Naive thymus-derived CD4-positive, alpha-beta T cell (primary cell): ENCODE measurements at regions not wholly inside any gene's neighbourhood (a gene's known extent, or its start where the extent isn't known, plus 50 kb on each side); places are given as distances from the start of the nearest gene placed in this dataset.
A peak's percentile ranks its signal among the peaks of the same experiment; 100 is the strongest.

Experiments used
- ATAC-seq: fragments of 150-1000 bp; cut with Tn5 transposase; 2 replicates; pipeline ENCODE4 v1.10.0; 2021; ENCODE audit warnings: mild to moderate bottlenecking, moderate library complexity
- CTCF ChIA-PET: fragments of 350-600 bp; sonication (Branson Sonifier 250); formaldehyde crosslinking; loops from one replicate; lab custom pipeline; 2021; ENCODE audit warnings: antibody characterized with exemption; lab: Charles Lee
- POLR2A ChIA-PET: fragments of 350-600 bp; sonication (Branson Sonifier 250); formaldehyde crosslinking; loops from one replicate; lab custom pipeline; 2021; ENCODE audit warnings: antibody characterized with exemption, inconsistent platforms; lab: Charles Lee
- DNase-seq, 9 donors: peaks; one replicate each; pipeline versions ENCODE4 v3.0.0 to v3.0.0-alpha.2; 2020 to 2022; ENCODE audit warnings: mixed read lengths in 1 of 9
- H3K27ac ChIP-seq: one replicate; pipeline ENCODE4 v1.7.0; 2013; ENCODE audit warnings: mild to moderate bottlenecking, low read depth, low read length, moderate library complexity
- H3K27me3 ChIP-seq, 2 donors: one replicate each; pipeline ENCODE4 v1.7.0; 2013; ENCODE audit warnings: low read length in 2 of 2, mild to moderate bottlenecking in 2 of 2, moderate library complexity in 2 of 2; ENCODE audit not compliant: control insufficient read depth in 2 of 2, insufficient read depth in 2 of 2
- H3K36me3 ChIP-seq, 3 experiments: 1 replicate in 2 of 3; 2 replicates in 1 of 3; pipeline ENCODE4 v1.7.0; 2013; ENCODE audit warnings: low read length in 3 of 3, mild to moderate bottlenecking in 3 of 3, moderate library complexity in 1 of 3; ENCODE audit not compliant: insufficient read depth in 3 of 3, control insufficient read depth in 2 of 3
- H3K4me1 ChIP-seq, 2 donors: one replicate each; pipeline ENCODE4 v1.7.0; 2013; ENCODE audit warnings: low read length in 2 of 2, mild to moderate bottlenecking in 2 of 2, moderate library complexity in 1 of 2; ENCODE audit not compliant: control insufficient read depth in 2 of 2, insufficient read depth in 2 of 2
- H3K4me3 ChIP-seq: 2 replicates; pipeline ENCODE4 v1.7.0; 2013; ENCODE audit warnings: mild to moderate bottlenecking, low read length
- H3K9me3 ChIP-seq, 3 experiments: 1 replicate in 2 of 3; 2 replicates in 1 of 3; pipeline ENCODE4 v1.7.0; 2013; ENCODE audit warnings: low read length in 3 of 3; ENCODE audit not compliant: control insufficient read depth in 2 of 3
- H3K27ac Mint-ChIP-seq, 9 donors: one replicate each; pipeline ENCODE4 v1.8.0; 2020 to 2022; ENCODE audit warnings: mixed read lengths in 9 of 9, mild to moderate bottlenecking in 8 of 9, moderate library complexity in 5 of 9, inconsistent platforms in 2 of 9
- H3K27me3 Mint-ChIP-seq, 5 donors: one replicate each; pipeline ENCODE4 v1.8.0; 2021 to 2022; ENCODE audit warnings: mixed read lengths in 5 of 5, mild to moderate bottlenecking in 1 of 5
- H3K36me3 Mint-ChIP-seq, 5 donors: one replicate each; pipeline ENCODE4 v1.8.0; 2020 to 2022; ENCODE audit warnings: mixed read lengths in 5 of 5, mild to moderate bottlenecking in 3 of 5, inconsistent platforms in 1 of 5
- H3K4me1 Mint-ChIP-seq, 7 donors: one replicate each; pipeline ENCODE4 v1.8.0; 2020 to 2022; ENCODE audit warnings: mixed read lengths in 7 of 7, mild to moderate bottlenecking in 3 of 7, inconsistent platforms in 1 of 7
- H3K4me3 Mint-ChIP-seq, 10 donors: one replicate each; pipeline ENCODE4 v1.8.0; 2020 to 2022; ENCODE audit warnings: mild to moderate bottlenecking in 10 of 10, mixed read lengths in 10 of 10, moderate library complexity in 6 of 10, inconsistent platforms in 2 of 10
- H3K9me3 Mint-ChIP-seq, 11 donors: one replicate each; pipeline ENCODE4 v1.8.0; 2020 to 2022; ENCODE audit warnings: mixed read lengths in 11 of 11, mild to moderate bottlenecking in 4 of 11, inconsistent platforms in 1 of 11, moderate library complexity in 1 of 11
- intact Hi-C, 2 donors: fragments of 100-400 bp; cut with micrococcal nuclease; formaldehyde crosslinking; loops; one replicate each; pipeline ENCODE4 v1.15.1; 2023

DNA sequence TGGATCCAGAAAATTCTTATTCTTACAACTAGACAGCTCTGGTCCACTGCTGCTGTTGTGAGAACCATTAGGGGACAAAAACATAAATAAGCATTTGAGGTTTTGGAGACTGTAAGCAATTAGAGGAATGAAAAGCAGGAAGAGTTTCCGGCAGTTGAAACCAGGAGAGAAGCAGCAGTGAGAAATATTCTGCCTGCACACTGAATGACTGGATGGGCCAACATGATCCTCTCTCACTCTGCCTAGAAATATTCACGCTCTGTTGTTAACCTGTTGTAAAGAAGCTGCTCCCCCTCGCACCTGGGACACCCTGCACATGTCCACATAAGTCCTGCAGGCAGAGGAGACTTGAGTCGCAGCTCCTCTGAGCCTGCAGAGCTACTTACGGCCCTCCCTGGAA lies 60.4 kb upstream of the RNF152 start:
- intact Hi-C loops, result no loop called here
- no peak overlapping the region for H3K27ac Mint-ChIP-seq

DNA sequence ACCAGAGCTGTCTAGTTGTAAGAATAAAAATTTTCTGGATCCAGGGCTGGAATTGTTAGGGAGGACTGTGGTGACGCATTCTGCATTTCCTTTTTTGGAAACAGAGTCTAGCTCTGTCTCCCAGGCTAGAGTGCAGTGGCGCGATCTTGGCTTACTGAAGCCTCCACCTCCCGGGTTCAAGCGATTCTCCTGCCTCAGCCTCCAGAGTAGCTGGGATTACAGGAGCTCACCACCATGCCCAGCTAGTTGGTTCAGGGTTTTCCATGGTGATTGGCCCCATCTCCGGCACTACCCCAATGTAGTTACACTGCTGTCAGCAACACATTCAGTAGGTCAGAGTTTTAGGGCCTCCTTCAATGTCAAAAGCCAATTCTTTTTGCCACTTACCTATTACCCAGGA lies 58.6 kb upstream of the RNF152 start:
- Histone ChIP-seq H3K4me1 (peaks cover 0 to 5% of the 10 kb centered on the region in 2 donors), H3K4me3 (no peak overlapping the region), H3K9me3 (no peaks in the 10 kb centered on the region), H3K27me3 (no peaks in the 10 kb centered on the region), H3K36me3 (no peaks in the 10 kb centered on the region), H3K27ac (no peak overlapping the region)
- H3K36me3 Mint-ChIP-seq, result no peaks in the 10 kb centered on the region
- intact Hi-C loops, result no loop called here
- CTCF ChIA-PET, result no interaction called here
- DNase-seq, result no peak
- peaks cover 0 to 19% (median 0%) of the 10 kb centered on the region in 7 donors for H3K4me1 Mint-ChIP-seq
- no peak overlapping the region for H3K27ac Mint-ChIP-seq
- H3K9me3 Mint-ChIP-seq, result no peaks in the 10 kb centered on the region
- POLR2A ChIA-PET, result no interaction called here
- H3K27me3 Mint-ChIP-seq, result peaks cover 0 to 57% (median 0%) of the 10 kb centered on the region in 5 donors
- no peak for ATAC-seq
- H3K4me3 Mint-ChIP-seq, result no peak overlapping the region

More for the DNA sequence above, 60.4 kb upstream of the RNF152 start:
- Mint-ChIP-seq H3K27me3 (peaks cover 0 to 48% (median 0%) of the 10 kb centered on the region in 5 donors), H3K9me3 (peaks cover 0 to 3% (median 0%) of the 10 kb centered on the region in 11 donors), H3K36me3 (no peaks in the 10 kb centered on the region), H3K4me1 (peaks cover 0 to 19% (median 0%) of the 10 kb centered on the region in 7 donors), H3K4me3 (no peak overlapping the region)
- Histone ChIP-seq H3K27ac (no peak overlapping the region), H3K27me3 (no peaks in the 10 kb centered on the region), H3K4me3 (no peak overlapping the region), H3K36me3 (no peaks in the 10 kb centered on the region), H3K4me1 (peaks cover 0 to 5% of the 10 kb centered on the region in 2 donors), H3K9me3 (no peaks in the 10 kb centered on the region)
- DNase-seq, result no peak
- ATAC-seq, result no peak
- POLR2A ChIA-PET, result no interaction called here
- CTCF ChIA-PET, result no interaction called here

DNA sequence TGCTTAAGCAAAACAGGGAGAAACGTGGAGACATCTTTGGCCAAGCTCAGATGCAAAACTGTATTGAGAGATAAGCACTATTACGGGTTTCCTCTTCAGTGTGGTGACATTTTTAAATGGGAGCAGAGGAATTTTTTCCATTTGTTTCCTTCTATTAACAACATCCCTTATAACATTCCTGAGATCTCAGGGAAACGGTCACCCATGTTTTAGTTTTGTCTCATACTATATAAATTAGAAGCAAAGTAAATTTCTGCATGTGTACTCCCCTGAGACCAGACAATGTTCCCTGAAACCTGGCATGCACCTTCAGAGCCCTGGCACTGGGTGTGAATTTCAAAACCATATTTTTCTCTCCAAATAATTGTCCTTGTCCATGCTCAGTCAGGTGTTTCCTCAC lies 57.6 kb upstream of the RNF152 start:
- no peaks in the 10 kb centered on the region for H3K36me3 ChIP-seq
- no peak for ATAC-seq
- no peaks in the 10 kb centered on the region for H3K36me3 Mint-ChIP-seq
- peaks cover 0 to 5% of the 10 kb centered on the region in 2 donors for H3K4me1 ChIP-seq
- no peaks in the 10 kb centered on the region for H3K9me3 Mint-ChIP-seq
- H3K4me1 Mint-ChIP-seq, result peaks cover 0 to 19% (median 0%) of the 10 kb centered on the region in 7 donors
- no peaks in the 10 kb centered on the region for H3K27me3 ChIP-seq
- no peaks in the 10 kb centered on the region for H3K9me3 ChIP-seq
- H3K27ac Mint-ChIP-seq, result no peak overlapping the region
- ChIA-PET CTCF (no interaction called here), POLR2A (no interaction called here)
- no peak overlapping the region for H3K4me3 ChIP-seq
- H3K4me3 Mint-ChIP-seq, result no peak overlapping the region
- no peak for DNase-seq
- no peak overlapping the region for H3K27ac ChIP-seq
- intact Hi-C loops, result no loop called here
- peaks cover 0 to 63% (median 0%) of the 10 kb centered on the region in 5 donors for H3K27me3 Mint-ChIP-seq

DNA sequence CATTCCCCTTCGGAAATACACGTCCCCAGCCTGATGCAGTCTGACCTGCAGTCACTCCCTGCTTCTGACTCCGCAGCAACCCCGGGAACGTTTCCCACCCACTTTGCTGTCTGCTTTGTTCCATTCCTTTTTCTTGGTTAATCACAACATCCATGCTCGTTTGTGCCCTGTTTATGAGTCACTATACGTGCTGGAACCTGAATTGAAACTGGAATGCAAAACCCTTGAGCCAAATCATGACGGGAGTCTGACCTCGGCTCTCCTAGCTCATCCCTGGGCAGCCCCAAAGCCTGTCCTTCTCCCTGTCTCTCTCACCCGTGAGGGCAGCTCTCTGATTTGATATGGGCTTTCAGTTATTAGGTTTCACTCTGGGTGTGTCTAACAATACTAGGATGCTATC lies 57.1 kb upstream of the RNF152 start:
- Mint-ChIP-seq H3K4me1 (peaks cover 0 to 19% (median 0%) of the 10 kb centered on the region in 7 donors), H3K36me3 (no peaks in the 10 kb centered on the region), H3K27ac (peak overlapping the region in 1 of 9 donors; percentile 68), H3K9me3 (no peaks in the 10 kb centered on the region), H3K4me3 (no peak overlapping the region), H3K27me3 (peaks cover 0 to 59% (median 0%) of the 10 kb centered on the region in 5 donors)
- Histone ChIP-seq H3K4me1 (peaks cover 0 to 5% of the 10 kb centered on the region in 2 donors), H3K27ac (no peak overlapping the region), H3K36me3 (no peaks in the 10 kb centered on the region), H3K9me3 (no peaks in the 10 kb centered on the region), H3K4me3 (no peak overlapping the region), H3K27me3 (no peaks in the 10 kb centered on the region)
- intact Hi-C loops, result loop anchor here in 1 of 2 donors (5.0 kb wide), 1 partner anchor 58 kb away; the partner anchor contains the start of gene RNF152
- ATAC-seq (no peak), DNase-seq (no peak)
- ChIA-PET CTCF (no interaction called here), POLR2A (no interaction called here)

DNA sequence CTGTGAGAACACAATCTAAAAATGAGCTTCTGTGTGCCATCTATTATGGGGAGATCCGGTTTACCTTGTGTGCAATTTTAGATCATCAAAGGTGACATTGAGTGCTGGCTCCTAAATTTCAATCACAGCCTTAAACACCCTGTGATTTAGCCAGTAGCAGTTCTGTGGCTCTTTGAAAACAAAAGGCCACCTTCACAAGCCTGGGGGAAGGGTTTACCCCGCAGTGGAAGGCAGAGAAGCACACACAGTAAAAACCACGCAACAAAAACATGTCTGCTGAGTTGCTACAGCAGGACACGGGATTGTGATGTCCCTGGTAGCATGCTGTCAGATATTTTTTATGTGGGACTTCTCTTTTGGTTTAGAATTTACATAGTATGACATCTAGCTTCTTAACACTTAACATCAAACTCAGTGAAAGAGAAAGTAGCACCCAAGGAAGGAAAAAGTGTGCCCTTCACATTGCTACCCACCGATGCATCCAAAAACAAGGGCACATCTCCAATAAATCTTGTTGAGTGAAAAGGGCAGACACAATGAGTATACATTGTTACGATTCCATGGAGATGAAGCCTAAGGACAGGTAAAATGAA lies 56.1 kb upstream of the RNF152 start:
- DNase-seq (no peak), ATAC-seq (no peak)
- H3K36me3 Mint-ChIP-seq, result peaks cover 0 to 3% (median 0%) of the 10 kb centered on the region in 5 donors
- H3K27ac ChIP-seq, result no peak overlapping the region
- intact Hi-C loops, result loop anchor here in 1 of 2 donors (5.0 kb wide), 1 partner anchor 57 kb away; the partner anchor contains the start of gene RNF152
- H3K27me3 ChIP-seq, result no peaks in the 10 kb centered on the region
- CTCF ChIA-PET, result no interaction called here
- no peaks in the 10 kb centered on the region for H3K9me3 ChIP-seq
- H3K27ac Mint-ChIP-seq, result no peak overlapping the region
- H3K36me3 ChIP-seq, result no peaks in the 10 kb centered on the region
- H3K4me1 Mint-ChIP-seq, result peaks cover 0 to 25% (median 0%) of the 10 kb centered on the region in 7 donors
- peaks cover 0 to 5% of the 10 kb centered on the region in 2 donors for H3K4me1 ChIP-seq
- POLR2A ChIA-PET, result no interaction called here
- H3K4me3 ChIP-seq, result no peak overlapping the region
- H3K4me3 Mint-ChIP-seq, result no peak overlapping the region
- peaks cover 0 to 2% (median 0%) of the 10 kb centered on the region in 11 donors for H3K9me3 Mint-ChIP-seq
- peaks cover 0 to 61% (median 0%) of the 10 kb centered on the region in 5 donors for H3K27me3 Mint-ChIP-seq

DNA sequence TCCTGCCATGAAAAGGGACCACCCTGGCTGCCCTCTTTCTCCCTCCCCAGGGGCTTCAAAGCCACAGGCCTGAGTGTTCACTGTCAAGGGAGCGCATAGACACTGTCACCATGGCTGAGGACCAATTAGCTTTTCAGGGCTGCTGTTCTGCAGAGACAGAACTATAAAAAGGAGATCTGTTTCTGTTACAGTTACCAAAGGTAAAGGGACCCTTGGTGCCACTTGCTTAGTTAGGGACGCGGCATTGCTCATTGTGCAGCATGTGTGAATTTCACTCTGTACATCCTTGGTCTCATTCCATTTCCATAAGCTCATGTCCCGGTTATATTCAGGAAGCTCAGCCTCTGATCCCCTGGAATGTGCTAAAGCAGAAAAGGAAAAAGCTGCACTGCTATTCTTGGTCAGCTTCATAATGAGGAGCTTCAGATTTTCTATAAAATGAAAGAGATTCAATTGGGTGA lies 55.5 kb upstream of the RNF152 start:
- peaks cover 0 to 5% of the 10 kb centered on the region in 2 donors for H3K4me1 ChIP-seq
- Mint-ChIP-seq H3K4me1 (peaks cover 0 to 23% (median 2%) of the 10 kb centered on the region in 7 donors), H3K9me3 (peaks cover 0 to 2% (median 0%) of the 10 kb centered on the region in 11 donors), H3K36me3 (peaks cover 0 to 4% (median 0%) of the 10 kb centered on the region in 5 donors), H3K27ac (no peak overlapping the region), H3K4me3 (no peak overlapping the region), H3K27me3 (peaks cover 0 to 59% (median 0%) of the 10 kb centered on the region in 5 donors)
- no peaks in the 10 kb centered on the region for H3K9me3 ChIP-seq
- ChIA-PET POLR2A (no interaction called here), CTCF (no interaction called here)
- no peaks in the 10 kb centered on the region for H3K27me3 ChIP-seq
- intact Hi-C loops, result loop anchor here in 1 of 2 donors (5.0 kb wide), 1 partner anchor 56 kb away; the partner anchor contains the start of gene RNF152
- no peak for DNase-seq
- H3K27ac ChIP-seq, result no peak overlapping the region
- no peak for ATAC-seq
- no peaks in the 10 kb centered on the region for H3K36me3 ChIP-seq
- H3K4me3 ChIP-seq, result no peak overlapping the region
